ENCODE measurements at regions not wholly inside any gene's neighbourhood (a gene's known extent, or its start where the extent isn't known, plus 50 kb on each side); places are given as distances from the start of the nearest gene placed in this dataset.

DNA sequence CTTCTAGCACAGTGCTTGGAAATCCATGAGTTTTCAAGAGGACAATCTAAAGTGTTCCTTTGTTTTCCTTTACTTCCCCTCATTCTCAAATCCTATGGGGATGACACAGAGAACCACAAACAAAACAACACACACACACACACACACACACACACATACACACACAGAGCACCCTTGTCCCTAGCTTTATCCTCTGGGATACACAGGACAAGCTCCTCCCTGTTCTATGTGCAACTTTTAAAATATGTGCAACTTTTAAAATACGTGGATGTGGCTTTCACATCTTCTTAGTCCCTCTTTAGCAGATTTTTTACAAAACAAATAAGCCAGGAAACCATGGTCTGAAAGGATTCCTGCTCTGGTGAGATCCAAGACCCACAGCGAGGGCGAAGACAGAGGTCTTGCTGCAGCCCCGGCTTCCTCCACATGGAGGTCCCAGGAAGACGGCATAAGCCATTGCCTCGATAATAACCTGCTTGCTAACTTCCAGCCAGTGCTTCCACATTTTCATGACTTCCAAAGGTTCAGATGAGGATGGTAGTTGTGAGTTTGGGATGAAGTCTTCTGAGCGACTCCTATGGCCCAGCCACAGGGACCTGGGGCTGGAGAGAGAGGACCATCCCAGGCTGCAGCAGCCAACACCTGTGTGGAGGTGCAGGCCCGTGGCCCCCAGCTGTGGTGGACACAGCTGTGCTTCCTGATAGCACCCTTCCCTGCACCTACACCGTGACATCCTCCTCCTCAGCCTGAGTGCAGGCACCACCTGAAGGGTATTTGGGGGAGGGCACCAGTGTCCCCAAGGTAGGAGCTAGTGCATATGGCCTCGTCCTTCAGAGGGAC lies 62.8 kb upstream of the CD93 start:
- Mint-ChIP-seq H3K27ac (no peak overlapping the region), H3K9me3 (no peaks in the 10 kb centered on the region), H3K4me1 (peaks cover 4% of the 10 kb centered on the region), H3K27me3 (ENCODE audit: low read depth) (peaks cover 1% of the 10 kb centered on the region), H3K4me3 (no peak overlapping the region), H3K36me3 (no peaks in the 10 kb centered on the region)
- DNase-seq (ENCODE audit: low spot score in 2 of 2, unreplicated experiment in 2 of 2): no peak
- TF ChIP-seq, protein P1, sequence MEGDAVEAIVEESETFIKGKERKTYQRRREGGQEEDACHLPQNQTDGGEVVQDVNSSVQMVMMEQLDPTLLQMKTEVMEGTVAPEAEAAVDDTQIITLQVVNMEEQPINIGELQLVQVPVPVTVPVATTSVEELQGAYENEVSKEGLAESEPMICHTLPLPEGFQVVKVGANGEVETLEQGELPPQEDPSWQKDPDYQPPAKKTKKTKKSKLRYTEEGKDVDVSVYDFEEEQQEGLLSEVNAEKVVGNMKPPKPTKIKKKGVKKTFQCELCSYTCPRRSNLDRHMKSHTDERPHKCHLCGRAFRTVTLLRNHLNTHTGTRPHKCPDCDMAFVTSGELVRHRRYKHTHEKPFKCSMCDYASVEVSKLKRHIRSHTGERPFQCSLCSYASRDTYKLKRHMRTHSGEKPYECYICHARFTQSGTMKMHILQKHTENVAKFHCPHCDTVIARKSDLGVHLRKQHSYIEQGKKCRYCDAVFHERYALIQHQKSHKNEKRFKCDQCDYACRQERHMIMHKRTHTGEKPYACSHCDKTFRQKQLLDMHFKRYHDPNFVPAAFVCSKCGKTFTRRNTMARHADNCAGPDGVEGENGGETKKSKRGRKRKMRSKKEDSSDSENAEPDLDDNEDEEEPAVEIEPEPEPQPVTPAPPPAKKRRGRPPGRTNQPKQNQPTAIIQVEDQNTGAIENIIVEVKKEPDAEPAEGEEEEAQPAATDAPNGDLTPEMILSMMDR (IDR thresholded peaks at IDR 0.05; ENCODE audit: unreplicated experiment): no peak

DNA sequence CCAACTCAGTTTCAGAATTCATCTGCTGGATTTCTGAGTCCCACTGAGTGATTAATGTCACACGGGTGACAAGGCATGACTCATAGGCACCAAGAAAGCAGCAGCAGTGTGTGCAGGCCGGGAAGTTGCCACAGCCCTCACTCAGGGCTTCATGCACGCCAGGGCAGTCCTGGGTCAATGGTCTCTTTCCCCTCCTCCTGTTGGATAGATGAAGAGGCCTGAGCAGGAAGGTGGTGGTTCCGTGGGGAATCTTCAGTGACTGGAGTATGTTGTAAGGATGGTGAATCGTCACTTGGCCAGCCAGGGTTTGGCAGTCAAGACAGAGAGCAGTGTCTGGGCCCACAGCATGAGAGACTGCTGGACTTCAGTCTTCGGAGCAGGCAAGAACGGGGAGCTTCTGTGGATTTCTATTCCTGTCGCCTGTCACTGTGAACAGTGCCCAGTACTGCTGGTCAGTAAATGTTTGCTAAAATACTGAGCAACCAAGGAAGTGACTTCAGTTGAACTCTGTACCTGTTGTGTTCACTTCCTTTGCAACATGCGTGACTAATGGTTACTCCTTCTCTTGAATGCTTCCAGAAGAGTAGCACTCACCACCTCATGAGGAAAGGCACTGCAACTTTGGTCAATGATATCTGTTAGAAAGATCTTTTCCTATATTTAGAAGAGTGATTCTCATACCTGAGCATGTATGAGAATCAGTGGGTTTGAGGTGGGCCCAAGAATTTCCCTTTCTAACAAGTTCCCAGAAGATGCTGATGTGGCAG lies 62.0 kb upstream of the CD93 start:
- DNase-seq (ENCODE audit: low spot score in 2 of 2, unreplicated experiment in 2 of 2): no peak
- Mint-ChIP-seq H3K4me3 (no peak overlapping the region), H3K36me3 (no peaks in the 10 kb centered on the region), H3K4me1 (peaks cover 4% of the 10 kb centered on the region), H3K27me3 (ENCODE audit: low read depth) (peaks cover 1% of the 10 kb centered on the region), H3K9me3 (no peaks in the 10 kb centered on the region), H3K27ac (no peak overlapping the region)
- TF ChIP-seq, protein P1 (IDR thresholded peaks at IDR 0.05; ENCODE audit: unreplicated experiment): no peak

DNA sequence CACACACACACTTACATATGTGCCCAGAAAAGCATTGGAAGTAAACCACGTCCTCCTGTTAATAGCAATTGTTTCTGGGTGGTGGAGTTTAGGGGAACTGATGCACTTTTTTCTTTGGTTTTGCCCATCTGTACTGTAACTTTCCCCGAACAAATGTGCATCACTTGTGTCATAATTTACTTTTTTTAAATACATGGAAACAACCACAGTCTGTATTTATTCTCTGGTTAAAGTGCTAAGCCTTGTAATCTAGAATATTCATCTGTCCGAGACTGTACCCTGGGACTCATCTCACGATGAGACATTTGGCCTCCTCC lies 61.5 kb upstream of the CD93 start:
- Mint-ChIP-seq H3K27me3 (ENCODE audit: low read depth) (peaks cover 1% of the 10 kb centered on the region), H3K4me3 (no peak overlapping the region), H3K9me3 (no peaks in the 10 kb centered on the region), H3K4me1 (peaks cover 6% of the 10 kb centered on the region), H3K36me3 (no peaks in the 10 kb centered on the region), H3K27ac (no peak overlapping the region)
- TF ChIP-seq, protein P1 (IDR thresholded peaks at IDR 0.05; ENCODE audit: unreplicated experiment): no peak
- DNase-seq (ENCODE audit: low spot score in 2 of 2, unreplicated experiment in 2 of 2): no peak

DNA sequence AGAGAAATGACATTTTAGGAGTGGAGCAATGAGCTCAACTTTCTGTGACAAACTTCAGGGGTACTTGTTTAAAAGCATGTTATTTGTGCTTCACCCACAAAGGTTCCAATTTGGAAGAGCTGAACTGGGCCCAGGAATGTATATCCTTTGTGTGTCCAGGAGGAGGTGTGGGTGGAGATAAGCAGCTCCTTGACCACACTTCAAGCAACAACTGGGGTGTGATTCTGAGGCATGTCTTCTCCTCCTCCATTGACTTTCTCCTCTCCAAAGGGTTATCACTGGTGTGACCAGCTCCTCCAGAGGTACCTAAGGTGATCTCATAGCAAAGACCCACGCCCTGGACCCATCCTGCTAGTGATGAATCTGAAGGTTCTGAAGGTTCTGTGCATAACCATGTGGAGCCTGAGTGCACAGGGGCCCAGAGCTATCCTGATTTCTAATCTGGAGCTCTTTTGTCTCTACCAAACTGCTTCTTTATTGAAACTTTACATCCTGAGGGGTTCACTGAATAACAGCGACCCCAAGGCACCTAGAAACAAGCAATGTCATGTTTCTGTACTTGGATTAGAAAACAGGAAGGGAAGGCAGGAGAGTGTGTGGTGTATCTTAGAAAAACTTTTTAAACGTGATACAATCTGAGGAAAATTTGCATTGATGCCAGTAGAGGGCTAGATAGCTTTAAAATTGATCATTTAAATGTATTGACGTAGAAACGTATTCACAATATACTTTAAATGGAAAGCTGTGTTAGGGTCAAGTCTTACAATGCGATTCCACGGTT lies 60.9 kb upstream of the CD93 start:
- TF ChIP-seq, protein P1 (IDR thresholded peaks at IDR 0.05; ENCODE audit: unreplicated experiment): no peak
- H3K9me3 Mint-ChIP-seq: no peaks in the 10 kb centered on the region
- H3K27me3 Mint-ChIP-seq (ENCODE audit: low read depth): peaks cover 1% of the 10 kb centered on the region
- DNase-seq (ENCODE audit: low spot score in 2 of 2, unreplicated experiment in 2 of 2): no peak
- no peak overlapping the region for H3K27ac Mint-ChIP-seq
- no peaks in the 10 kb centered on the region for H3K36me3 Mint-ChIP-seq
- H3K4me3 Mint-ChIP-seq: no peak overlapping the region
- peaks cover 2% of the 10 kb centered on the region for H3K4me1 Mint-ChIP-seq

DNA sequence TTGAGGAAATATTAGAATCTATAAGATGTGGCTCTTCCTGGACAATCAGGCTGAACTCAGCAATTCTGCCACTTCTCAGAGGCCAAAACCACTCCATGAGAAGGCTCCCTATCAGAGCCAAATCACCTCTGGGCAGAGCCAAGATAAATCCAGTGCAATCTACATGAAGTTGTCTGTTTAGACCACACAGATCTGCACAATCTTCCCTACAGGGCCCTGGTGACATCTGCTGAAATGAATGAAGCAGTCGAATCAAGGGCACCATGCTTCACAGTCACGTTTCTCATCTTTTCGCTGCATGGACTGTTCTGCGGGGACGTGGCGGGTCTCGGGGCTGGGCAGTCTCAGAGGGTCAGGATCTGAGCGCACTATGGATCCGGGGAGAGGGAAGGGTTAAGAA lies 60.1 kb upstream of the CD93 start:
- DNase-seq (ENCODE audit: low spot score in 2 of 2, unreplicated experiment in 2 of 2): no peak
- Mint-ChIP-seq H3K36me3 (no peaks in the 10 kb centered on the region), H3K4me3 (no peak overlapping the region), H3K27ac (no peak overlapping the region), H3K9me3 (no peaks in the 10 kb centered on the region), H3K27me3 (ENCODE audit: low read depth) (peaks cover 1% of the 10 kb centered on the region), H3K4me1 (peaks cover 2% of the 10 kb centered on the region)
- TF ChIP-seq, protein P1 (IDR thresholded peaks at IDR 0.05; ENCODE audit: unreplicated experiment): no peak

Data from mesothelial cell of epicardium (in vitro differentiated cells).